Muscle layer of duodenum (tissue), 2 donors: ENCODE measurements at regions not wholly inside any gene's neighbourhood (a gene's known extent, or its start where the extent isn't known, plus 50 kb on each side); places are given as distances from the start of the nearest gene placed in this dataset.

Experiments used
- H3K27ac ChIP-seq: one replicate; pipeline ENCODE4 v1.7.0; 2013; ENCODE audit warnings: mild to moderate bottlenecking, low read length
- H3K27me3 ChIP-seq: one replicate; pipeline ENCODE4 v1.7.0; 2013; ENCODE audit warnings: low read depth, mild to moderate bottlenecking, control low read depth, low read length
- H3K36me3 ChIP-seq, 2 donors: one replicate each; pipeline ENCODE4 v1.7.0; 2013; ENCODE audit warnings: low read length in 2 of 2, control low read depth in 1 of 2, mild to moderate bottlenecking in 1 of 2; ENCODE audit not compliant: insufficient read depth in 2 of 2, control insufficient read depth in 1 of 2
- H3K4me1 ChIP-seq, 2 donors: one replicate each; pipeline ENCODE4 v1.7.0; 2013; ENCODE audit warnings: low read length in 2 of 2, mild to moderate bottlenecking in 2 of 2, control low read depth in 1 of 2, moderate library complexity in 1 of 2; ENCODE audit not compliant: insufficient read depth in 2 of 2, control insufficient read depth in 1 of 2
- H3K4me3 ChIP-seq, 2 donors: one replicate each; pipeline ENCODE4 v1.7.0; 2013; ENCODE audit warnings: low read length in 2 of 2, low read depth in 1 of 2, mild to moderate bottlenecking in 1 of 2
- H3K9me3 ChIP-seq, 2 donors: one replicate each; pipeline ENCODE4 v1.7.0; 2013; ENCODE audit warnings: low read length in 2 of 2, control low read depth in 1 of 2, mild to moderate bottlenecking in 1 of 2; ENCODE audit not compliant: control insufficient read depth in 1 of 2
- donor health status: healthy.

DNA sequence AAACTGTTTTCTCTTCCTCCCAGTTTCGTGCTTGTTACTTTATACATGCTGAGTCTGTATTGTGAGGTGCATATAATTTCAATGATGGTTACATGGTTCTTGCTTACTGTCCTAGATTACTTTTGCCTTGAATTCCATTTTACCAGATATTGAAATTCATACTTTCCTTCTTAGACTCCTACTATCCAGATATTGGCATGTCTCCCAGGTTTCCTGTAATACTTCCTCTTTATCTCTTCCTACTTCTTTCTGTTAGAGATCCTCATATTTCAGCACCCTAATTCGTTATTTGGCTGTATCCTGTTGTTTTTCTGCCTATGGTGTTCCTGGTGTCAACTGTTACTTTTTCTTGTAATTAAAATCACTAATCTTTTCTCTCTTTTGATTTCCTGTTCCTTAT lies 522.1 kb downstream of the CCDC171 start:
- Histone ChIP-seq H3K9me3 (no peaks in the 10 kb centered on the region), H3K27ac (no peak overlapping the region), H3K27me3 (no peaks in the 10 kb centered on the region), H3K36me3 (no peaks in the 10 kb centered on the region), H3K4me1 (no peaks in the 10 kb centered on the region), H3K4me3 (no peak overlapping the region)

DNA sequence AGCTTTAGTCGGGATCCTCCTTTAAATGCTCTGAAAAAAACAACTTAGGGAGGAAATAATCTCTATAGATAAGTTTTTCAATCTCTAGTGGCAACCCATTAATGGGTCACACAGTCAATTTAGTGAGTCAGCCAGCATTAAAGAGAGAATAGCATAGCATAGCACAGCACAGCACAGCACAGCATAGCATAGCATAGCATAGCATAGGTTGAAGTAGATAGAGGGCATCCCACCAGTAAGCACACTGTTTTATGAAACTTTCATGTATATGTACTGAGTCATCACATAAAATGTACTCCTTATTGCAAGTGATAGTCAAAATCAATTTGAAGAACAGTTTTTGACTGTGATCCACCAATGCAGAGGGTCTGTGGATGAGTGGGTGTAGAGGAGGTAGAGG lies 522.9 kb downstream of the CCDC171 start:
- H3K9me3 ChIP-seq, result no peaks in the 10 kb centered on the region
- H3K27ac ChIP-seq, result no peak overlapping the region
- no peaks in the 10 kb centered on the region for H3K36me3 ChIP-seq
- H3K4me1 ChIP-seq, result no peaks in the 10 kb centered on the region
- no peaks in the 10 kb centered on the region for H3K27me3 ChIP-seq
- no peak overlapping the region for H3K4me3 ChIP-seq

DNA sequence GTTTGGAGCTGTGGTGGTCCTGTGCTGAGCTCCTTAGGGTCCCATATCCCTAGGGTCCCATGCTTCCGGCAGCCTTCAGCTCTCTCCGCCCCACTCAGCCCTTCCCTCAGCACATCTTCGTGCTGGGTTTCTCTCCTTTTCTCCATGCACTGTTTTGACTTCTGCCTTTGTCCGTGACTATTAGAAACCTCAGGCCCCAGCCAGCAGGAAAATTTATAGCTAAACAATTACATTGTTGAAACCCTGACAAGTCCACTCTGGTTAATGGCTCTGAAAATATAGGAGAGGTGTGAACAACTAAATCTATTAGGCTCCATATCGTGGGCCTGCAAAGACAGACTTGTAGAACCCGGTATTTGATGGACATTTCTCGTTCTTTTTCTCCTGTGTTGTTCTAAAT lies 523.7 kb downstream of the CCDC171 start:
- H3K9me3 ChIP-seq, result no peaks in the 10 kb centered on the region
- H3K27ac ChIP-seq, result no peak overlapping the region
- no peaks in the 10 kb centered on the region for H3K4me1 ChIP-seq
- H3K4me3 ChIP-seq, result no peak overlapping the region
- no peaks in the 10 kb centered on the region for H3K36me3 ChIP-seq
- no peaks in the 10 kb centered on the region for H3K27me3 ChIP-seq

DNA sequence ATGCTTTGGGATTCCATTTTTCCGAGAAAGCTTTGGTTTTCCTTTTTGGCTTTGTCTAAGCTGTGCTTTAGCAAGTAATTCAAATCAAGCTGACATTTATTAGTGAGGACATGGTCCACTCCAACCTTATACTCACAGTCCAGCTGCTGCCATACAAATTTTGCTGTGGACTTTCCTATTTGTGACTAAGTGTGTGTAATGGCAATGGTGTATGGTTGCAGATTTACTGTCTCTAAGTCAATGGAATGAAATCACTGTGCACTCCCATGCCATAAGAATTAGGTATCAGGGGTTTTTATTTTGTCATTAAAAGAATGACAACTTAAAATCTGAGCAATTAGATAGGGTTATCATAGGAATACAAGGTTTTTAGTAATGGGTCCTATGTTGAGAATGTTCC lies 530.0 kb downstream of the CCDC171 start:
- Histone ChIP-seq H3K9me3 (peaks cover 0 to 2% of the 10 kb centered on the region in 2 donors), H3K27me3 (no peaks in the 10 kb centered on the region), H3K4me1 (no peaks in the 10 kb centered on the region), H3K36me3 (no peaks in the 10 kb centered on the region), H3K4me3 (no peak overlapping the region), H3K27ac (no peak overlapping the region)

DNA sequence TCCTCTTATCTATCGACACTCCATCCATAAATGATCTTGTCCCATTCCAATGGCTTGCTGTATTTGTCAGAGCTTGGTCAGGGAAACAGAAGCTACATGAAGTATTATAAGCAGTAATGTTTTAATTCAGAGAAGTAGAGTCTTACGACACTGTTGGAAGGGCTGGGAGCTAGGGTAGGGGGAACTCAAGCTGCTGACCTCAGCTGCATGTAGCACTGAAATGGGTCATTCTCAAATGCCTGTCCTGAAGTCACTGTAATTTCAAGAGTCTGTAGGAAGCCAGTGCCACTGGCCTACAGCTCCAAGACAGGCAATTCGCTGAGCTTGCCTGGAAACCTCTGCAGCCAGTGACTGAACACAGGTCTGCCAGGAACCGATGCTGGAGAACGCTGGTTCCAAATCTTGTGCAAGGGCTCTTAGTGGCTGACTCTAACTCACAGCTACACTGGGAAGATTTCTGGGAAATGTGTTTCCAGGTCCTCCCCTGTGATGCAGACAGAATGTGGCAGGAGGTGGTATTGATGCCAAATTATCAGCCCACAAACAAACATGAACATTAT lies 532.4 kb downstream of the CCDC171 start:
- Histone ChIP-seq H3K27me3 (no peaks in the 10 kb centered on the region), H3K9me3 (peaks cover 0 to 2% of the 10 kb centered on the region in 2 donors), H3K4me1 (no peaks in the 10 kb centered on the region), H3K27ac (no peak overlapping the region), H3K36me3 (no peaks in the 10 kb centered on the region), H3K4me3 (no peak overlapping the region)

DNA sequence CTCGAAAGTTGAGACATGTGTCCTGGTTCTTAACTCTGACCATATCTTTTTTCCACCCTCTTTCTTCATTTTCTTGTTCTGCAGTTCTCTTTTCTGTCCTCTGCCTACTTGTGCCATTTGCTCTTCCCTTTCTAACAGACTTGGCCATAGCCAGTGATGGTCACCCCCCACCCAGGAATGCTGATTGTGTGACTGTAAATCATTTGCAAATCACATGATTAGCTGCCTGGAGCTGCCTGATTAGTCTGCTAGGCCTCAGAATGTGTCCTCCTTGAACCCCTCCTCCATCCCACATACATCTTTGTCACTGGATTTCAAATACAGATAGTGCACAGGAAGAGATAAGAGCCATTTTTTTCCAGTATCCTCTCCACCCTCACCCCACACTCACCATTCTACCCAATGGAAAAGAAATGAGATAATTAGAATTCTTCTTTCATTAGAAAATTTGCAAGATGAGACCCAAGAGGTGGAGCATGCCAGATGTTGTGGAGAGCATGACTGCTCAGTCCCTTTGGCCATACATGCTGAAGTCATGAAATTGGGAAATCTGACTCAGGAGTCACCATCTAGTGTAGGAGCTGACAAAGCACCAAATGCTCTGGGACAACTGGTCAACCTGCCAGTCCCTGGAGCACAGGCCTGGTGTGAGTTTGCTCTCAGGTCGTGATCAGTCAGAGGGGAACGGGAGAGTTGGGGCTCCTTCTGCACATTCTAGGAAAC lies 538.2 kb downstream of the CCDC171 start:
- Histone ChIP-seq H3K9me3 (peaks cover 0 to 2% of the 10 kb centered on the region in 2 donors), H3K4me3 (no peak overlapping the region), H3K4me1 (peaks cover 0 to 15% of the 10 kb centered on the region in 2 donors), H3K27ac (no peak overlapping the region), H3K36me3 (no peaks in the 10 kb centered on the region), H3K27me3 (no peaks in the 10 kb centered on the region)

DNA sequence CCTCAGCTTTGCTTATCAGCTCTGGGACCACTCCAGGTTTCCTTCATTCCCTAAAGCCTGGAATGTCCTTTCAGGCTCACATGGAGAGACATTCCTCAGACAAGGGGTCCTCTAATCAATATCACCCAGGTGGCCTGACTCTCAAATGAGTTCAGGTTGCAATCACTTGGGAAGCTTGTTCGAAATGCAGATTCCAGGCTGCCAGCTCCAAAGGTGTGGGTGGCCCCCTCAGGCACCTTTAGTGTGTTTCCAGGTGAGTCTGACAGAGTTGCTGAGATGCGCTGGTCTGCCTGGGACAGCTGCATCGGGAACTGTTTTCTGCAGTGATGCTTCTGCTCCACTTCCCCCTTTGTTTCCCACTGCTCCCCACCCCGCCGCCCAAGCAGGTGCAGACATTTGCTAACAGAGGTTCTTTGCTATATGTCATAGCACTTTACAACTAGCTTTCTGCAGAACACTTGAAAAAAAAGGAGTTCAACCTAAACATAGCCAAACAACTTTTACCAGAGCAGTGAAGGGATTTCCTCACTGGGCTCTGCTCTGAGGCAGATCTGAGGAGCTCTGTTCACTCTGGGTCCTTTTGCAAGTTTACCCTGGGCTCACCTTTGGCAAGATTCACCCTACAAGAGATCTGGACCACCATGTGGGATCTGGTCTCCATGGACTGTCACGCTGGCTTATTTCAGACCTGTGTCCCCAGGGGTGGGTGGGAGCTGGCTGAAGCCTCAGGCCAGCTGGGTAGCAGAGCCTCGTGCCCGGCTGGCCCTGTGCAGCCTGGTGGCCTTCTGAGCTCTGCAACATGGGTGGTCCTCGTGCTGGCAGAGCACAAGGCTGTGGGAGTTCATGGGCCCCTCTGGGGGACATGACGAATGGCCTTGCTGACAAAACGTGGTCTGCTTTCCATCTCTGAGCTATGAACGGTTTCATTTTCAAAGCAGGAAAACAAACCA lies 539.6 kb downstream of the CCDC171 start:
- Histone ChIP-seq H3K36me3 (no peaks in the 10 kb centered on the region), H3K27ac (no peak overlapping the region), H3K4me1 (peaks cover 0 to 15% of the 10 kb centered on the region in 2 donors), H3K27me3 (no peaks in the 10 kb centered on the region), H3K4me3 (peak overlapping the region in 1 of 2 donors; percentile 39), H3K9me3 (no peaks in the 10 kb centered on the region)

DNA sequence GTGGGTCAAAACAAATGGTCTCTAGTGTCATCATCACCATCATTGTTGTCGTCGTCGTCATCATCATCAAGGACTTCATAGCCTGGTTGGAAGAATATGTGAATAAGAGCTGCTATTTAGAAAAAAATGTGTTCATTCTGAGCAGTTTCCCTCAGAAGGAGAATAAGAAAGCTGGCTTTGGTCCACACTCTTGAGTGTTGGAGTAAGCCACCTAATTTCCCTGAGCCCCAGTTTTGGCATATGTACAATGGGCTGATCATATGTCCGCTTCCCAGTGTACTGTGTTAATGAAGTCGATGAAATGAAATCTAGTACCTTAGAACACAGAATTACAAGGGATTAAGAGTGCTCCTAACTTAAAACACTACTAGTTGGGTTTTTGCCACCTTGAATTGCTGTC lies 545.5 kb downstream of the CCDC171 start:
- no peaks in the 10 kb centered on the region for H3K27me3 ChIP-seq
- H3K4me1 ChIP-seq, result peaks cover 0 to 6% of the 10 kb centered on the region in 2 donors
- no peaks in the 10 kb centered on the region for H3K36me3 ChIP-seq
- no peak overlapping the region for H3K4me3 ChIP-seq
- H3K27ac ChIP-seq, result no peak overlapping the region
- no peaks in the 10 kb centered on the region for H3K9me3 ChIP-seq

DNA sequence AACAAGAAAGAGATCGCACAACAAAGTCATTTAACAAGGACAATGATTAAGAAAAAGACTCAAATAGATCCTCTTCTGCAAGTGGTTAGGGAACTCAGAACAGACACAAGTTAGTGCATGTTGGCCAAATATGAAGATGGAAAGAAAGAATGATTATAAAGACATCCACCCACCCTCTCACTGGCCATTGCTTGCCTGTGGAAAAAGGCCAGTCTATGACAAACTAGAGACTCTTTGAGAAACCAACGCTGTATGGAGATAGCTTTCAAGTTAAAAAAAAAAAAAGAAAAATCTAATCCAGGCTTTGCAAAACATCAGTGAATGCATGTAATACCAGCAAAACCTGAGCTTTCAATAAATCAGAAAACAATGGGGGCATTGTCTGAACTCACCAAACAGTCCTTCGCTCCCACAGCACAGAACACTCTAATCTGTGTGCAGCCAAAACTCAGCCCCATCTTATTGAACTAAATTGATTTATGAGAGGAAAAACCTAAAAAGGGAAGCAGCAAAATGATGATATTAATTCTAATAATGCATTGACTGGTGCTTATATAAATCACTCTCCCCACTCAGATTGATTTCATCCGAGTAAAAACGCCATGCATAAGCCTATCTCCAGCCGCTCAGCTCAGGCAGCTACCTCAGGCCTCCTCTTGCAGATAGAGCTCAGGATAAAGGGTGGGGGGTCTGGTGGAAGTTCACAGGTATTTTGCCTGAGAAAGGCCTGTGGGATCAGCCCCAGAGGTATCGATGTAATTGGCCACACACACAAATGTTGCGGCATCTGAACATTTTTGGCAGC lies 547.1 kb downstream of the CCDC171 start:
- H3K4me3 ChIP-seq, result no peak overlapping the region
- no peaks in the 10 kb centered on the region for H3K9me3 ChIP-seq
- H3K4me1 ChIP-seq, result peaks cover 0 to 10% of the 10 kb centered on the region in 2 donors
- H3K36me3 ChIP-seq, result no peaks in the 10 kb centered on the region
- H3K27ac ChIP-seq, result no peak overlapping the region
- no peaks in the 10 kb centered on the region for H3K27me3 ChIP-seq

DNA sequence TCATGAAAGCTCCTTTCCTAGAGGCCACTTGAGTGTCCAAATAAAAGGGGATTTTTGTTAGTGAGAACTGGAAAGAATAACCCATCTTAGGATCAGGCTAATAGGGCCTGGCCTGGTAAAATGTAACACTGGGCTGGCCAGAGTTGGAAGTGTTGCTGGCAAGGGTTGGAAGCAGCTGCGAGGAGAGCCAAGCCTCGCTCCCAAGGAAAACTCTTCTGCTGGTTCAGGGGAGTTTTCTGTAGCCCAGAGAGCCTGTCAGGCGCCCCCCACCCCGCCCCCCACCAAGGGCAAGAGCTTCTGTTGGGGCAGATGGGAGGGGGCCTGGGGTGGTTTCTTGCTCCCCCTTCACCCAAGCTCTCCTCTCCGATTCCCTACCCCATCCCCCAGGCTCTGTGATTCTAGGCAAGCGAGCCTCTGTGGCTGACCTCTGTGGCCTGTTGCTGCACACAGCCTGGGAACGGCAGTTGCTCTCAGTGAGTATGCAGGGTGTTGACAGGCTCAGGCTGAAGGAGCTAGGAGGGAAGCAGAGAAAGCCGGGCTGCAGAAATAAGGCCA lies 547.8 kb downstream of the CCDC171 start:
- Histone ChIP-seq H3K9me3 (no peaks in the 10 kb centered on the region), H3K27ac (no peak overlapping the region), H3K36me3 (no peaks in the 10 kb centered on the region), H3K4me3 (no peak overlapping the region), H3K27me3 (no peaks in the 10 kb centered on the region), H3K4me1 (peaks cover 0 to 10% of the 10 kb centered on the region in 2 donors)
